ENCODE measurements at regions not wholly inside any gene's neighbourhood (a gene's known extent, or its start where the extent isn't known, plus 50 kb on each side); places are given as distances from the start of the nearest gene placed in this dataset.

DNA sequence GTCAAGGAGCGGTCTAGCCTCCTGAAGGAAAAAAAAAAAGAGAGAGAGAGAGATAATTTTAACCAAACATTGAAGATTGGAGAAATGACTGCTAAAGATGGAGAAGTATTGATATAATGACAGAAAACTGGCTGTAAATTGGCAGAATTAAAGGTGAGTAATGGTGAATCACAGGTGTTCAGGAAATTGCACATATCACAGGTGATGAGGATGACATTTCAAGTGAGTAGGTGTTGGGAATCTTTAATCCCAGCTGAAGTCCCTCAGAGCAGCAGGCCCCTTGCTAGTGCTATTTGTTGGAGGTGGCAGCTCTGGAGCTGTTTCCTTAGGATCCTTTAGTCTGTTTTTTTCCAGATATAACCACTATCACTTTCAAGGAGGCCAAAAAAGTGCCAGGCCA lies 678.4 kb upstream of the VRK2 start:
- Histone ChIP-seq H3K4me3 (ENCODE audit: extremely low read depth, insufficient read depth, low read length, poor library complexity, severe bottlenecking) (no peak overlapping the region), H3K27ac (ENCODE audit: low read depth, low read length, severe bottlenecking) (no peak overlapping the region), H3K4me1 (ENCODE audit: control insufficient read depth, insufficient read depth, low read length, poor library complexity, severe bottlenecking) (no peaks in the 10 kb centered on the region), H3K9me3 (ENCODE audit: control insufficient read depth, low read length) (no peaks in the 10 kb centered on the region), H3K36me3 (ENCODE audit: control insufficient read depth, insufficient read depth, low read length) (no peaks in the 10 kb centered on the region)
- WGBS, 2 experiments (ENCODE audit: insufficient coverage in 2 of 2): 100% methylated on average over 1 of the region's 1 CpG

DNA sequence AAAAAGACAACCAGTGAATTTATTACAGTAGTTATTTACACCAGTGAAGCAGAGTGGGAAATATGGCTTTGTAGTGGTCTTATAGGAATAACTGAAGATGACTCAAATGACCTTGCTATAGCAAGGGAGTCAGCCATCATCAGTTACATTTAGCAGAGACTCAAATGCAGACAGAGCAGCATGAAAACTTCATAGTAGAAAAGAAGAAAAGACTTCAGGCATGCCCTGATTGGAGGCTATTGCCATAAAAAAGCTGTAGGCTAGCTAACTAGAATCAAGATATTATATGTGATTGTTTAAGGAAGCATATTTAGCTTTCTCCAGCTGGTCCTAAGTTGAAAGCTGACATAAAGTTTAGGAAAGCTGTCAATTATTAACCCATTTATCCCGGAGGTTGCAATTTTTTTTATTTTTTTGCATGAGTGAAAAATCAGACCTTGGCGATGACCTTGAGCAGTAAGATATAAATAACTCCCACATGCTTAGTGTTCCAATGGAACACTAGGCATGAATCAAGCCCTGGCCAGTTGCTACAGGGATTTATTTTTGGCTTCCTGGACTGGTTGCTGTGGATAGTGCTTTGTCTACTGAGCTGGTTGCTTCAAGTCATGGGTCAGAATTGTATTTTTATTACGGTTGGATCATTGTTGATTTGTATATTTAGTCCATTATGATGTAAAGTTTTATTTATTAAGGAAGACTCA lies 675.6 kb upstream of the VRK2 start:
- Histone ChIP-seq H3K27ac (ENCODE audit: low read depth, low read length, severe bottlenecking) (no peak overlapping the region), H3K36me3 (ENCODE audit: control insufficient read depth, insufficient read depth, low read length) (no peaks in the 10 kb centered on the region), H3K9me3 (ENCODE audit: control insufficient read depth, low read length) (no peaks in the 10 kb centered on the region), H3K4me1 (ENCODE audit: control insufficient read depth, insufficient read depth, low read length, poor library complexity, severe bottlenecking) (peaks cover 5% of the 10 kb centered on the region), H3K4me3 (ENCODE audit: extremely low read depth, insufficient read depth, low read length, poor library complexity, severe bottlenecking) (no peak overlapping the region)
- 92% methylated on average over 2 of the region's 3 CpGs; no CpG with 5 or more reads in 1 of the 2 experiments for WGBS, 2 experiments (ENCODE audit: insufficient coverage in 2 of 2)

DNA sequence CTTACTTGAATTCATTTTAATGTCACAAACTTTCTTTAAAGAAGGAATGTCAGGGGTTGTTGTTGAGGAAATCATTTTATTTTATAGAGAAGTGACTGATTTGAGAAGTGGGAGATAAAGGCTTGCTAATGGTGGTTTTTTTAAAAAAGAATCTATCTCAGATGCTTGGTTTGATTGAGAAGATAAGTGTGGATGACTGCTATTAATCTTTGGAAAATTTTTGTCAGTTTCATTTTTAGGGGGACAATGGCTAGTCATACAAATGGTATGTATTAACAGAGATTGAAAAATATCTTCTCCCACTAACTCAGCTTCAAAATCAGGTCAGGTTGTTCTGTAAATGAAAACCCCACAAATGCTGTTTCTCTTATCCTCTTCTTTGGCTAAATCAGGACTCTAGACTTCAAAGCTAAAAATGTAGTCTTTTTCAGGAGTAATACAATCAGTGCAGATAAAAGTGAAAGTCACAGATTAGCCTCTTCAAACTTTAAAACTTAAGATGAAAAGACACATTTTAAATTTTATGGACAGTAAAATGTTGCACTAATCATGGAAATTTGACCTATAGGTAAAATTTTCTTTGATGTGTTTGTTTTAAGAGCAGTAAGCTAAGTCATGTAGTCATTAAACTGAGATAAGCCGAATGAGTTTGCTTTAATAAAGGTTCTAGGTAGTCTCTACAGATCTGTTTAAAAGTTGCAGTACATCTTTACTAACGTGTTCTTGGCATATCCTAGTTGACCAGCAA lies 674.2 kb upstream of the VRK2 start:
- no peaks in the 10 kb centered on the region for H3K36me3 ChIP-seq (ENCODE audit: control insufficient read depth, insufficient read depth, low read length)
- H3K27ac ChIP-seq (ENCODE audit: low read depth, low read length, severe bottlenecking): no peak overlapping the region
- 86 to 95% methylated on average over 1 to 2 of the region's 2 CpGs for WGBS, 2 experiments (ENCODE audit: insufficient coverage in 2 of 2)

DNA sequence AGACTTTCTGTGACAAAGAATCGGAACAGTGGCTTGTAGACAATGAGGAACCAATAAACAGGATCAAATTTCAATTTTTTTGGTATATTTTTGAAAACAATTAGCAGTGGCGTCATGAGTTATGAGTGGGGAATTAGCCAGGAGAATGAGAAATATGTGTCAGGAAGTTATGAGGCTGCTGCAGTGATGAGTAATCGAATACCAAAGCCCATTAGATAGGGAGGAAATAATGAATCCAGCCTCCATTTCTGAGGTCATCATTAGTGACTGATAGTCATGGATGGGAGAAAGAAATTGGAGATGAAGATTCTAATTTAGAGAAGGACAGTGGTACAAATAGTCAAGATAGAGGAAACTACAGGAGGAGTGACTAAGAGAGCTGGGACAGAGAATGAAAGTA lies 673.1 kb upstream of the VRK2 start:
- peaks cover 5% of the 10 kb centered on the region for H3K4me1 ChIP-seq (ENCODE audit: control insufficient read depth, insufficient read depth, low read length, poor library complexity, severe bottlenecking)
- H3K36me3 ChIP-seq (ENCODE audit: control insufficient read depth, insufficient read depth, low read length): no peaks in the 10 kb centered on the region
- no peak overlapping the region for H3K27ac ChIP-seq (ENCODE audit: low read depth, low read length, severe bottlenecking)
- H3K9me3 ChIP-seq (ENCODE audit: control insufficient read depth, low read length): no peaks in the 10 kb centered on the region
- 82 to 95% methylated on average over 3 of the region's 3 CpGs for WGBS, 2 experiments (ENCODE audit: insufficient coverage in 2 of 2)
- H3K4me3 ChIP-seq (ENCODE audit: extremely low read depth, insufficient read depth, low read length, poor library complexity, severe bottlenecking): no peak overlapping the region

More for the DNA sequence above, 674.2 kb upstream of the VRK2 start:
- H3K9me3 ChIP-seq (ENCODE audit: control insufficient read depth, low read length): no peaks in the 10 kb centered on the region
- no peak overlapping the region for H3K4me3 ChIP-seq (ENCODE audit: extremely low read depth, insufficient read depth, low read length, poor library complexity, severe bottlenecking)
- H3K4me1 ChIP-seq (ENCODE audit: control insufficient read depth, insufficient read depth, low read length, poor library complexity, severe bottlenecking): peaks cover 5% of the 10 kb centered on the region

DNA sequence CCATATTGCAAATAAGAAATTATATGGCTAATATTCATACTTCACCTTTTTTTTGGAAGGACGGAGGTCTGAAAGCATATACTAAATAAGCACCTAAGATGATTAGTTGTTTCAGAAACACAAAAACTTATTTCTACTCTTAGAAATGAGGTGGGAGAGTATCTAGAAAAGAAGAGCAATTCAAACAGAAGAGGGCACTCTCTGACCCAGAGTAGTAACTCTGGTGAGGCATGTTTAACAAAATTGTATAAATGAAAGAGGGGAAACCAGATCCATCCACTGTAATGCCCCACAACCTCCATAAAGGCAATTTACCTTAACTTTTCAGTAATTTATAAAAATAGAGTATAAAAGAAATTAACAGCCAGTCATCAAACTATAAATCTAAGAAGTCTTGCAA lies 669.6 kb upstream of the VRK2 start:
- H3K4me1 ChIP-seq (ENCODE audit: control insufficient read depth, insufficient read depth, low read length, poor library complexity, severe bottlenecking): peaks cover 5% of the 10 kb centered on the region
- WGBS, 2 experiments (ENCODE audit: insufficient coverage in 2 of 2): no CpG with 5 or more reads among the region's 1 CpG
- H3K9me3 ChIP-seq (ENCODE audit: control insufficient read depth, low read length): no peaks in the 10 kb centered on the region
- H3K27ac ChIP-seq (ENCODE audit: low read depth, low read length, severe bottlenecking): no peak overlapping the region
- no peaks in the 10 kb centered on the region for H3K36me3 ChIP-seq (ENCODE audit: control insufficient read depth, insufficient read depth, low read length)
- H3K4me3 ChIP-seq (ENCODE audit: extremely low read depth, insufficient read depth, low read length, poor library complexity, severe bottlenecking): no peak overlapping the region

DNA sequence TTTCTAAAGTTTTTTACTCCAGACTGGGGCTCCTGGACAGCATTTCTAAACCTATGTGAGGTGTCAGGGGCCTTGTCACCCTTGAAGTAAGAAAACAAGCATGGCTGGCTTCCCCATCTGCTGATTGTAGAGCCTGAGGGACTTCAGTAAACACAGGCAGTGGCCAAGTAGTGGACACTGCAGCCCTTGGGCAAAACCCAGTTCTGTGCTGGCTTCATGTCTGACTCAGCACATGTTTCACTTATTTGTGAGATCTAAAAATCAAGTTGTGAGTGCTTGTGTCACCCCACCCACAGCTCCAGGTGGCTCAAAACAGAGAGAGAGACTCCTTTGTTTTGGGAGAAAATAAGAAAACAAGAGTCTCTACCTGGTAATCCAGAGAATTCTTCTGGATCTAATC lies 660.3 kb upstream of the VRK2 start:
- H3K4me3 ChIP-seq (ENCODE audit: extremely low read depth, insufficient read depth, low read length, poor library complexity, severe bottlenecking): no peak overlapping the region
- H3K9me3 ChIP-seq (ENCODE audit: control insufficient read depth, low read length): no peaks in the 10 kb centered on the region
- H3K36me3 ChIP-seq (ENCODE audit: control insufficient read depth, insufficient read depth, low read length): no peaks in the 10 kb centered on the region
- no peaks in the 10 kb centered on the region for H3K4me1 ChIP-seq (ENCODE audit: control insufficient read depth, insufficient read depth, low read length, poor library complexity, severe bottlenecking)
- H3K27ac ChIP-seq (ENCODE audit: low read depth, low read length, severe bottlenecking): no peak overlapping the region

DNA sequence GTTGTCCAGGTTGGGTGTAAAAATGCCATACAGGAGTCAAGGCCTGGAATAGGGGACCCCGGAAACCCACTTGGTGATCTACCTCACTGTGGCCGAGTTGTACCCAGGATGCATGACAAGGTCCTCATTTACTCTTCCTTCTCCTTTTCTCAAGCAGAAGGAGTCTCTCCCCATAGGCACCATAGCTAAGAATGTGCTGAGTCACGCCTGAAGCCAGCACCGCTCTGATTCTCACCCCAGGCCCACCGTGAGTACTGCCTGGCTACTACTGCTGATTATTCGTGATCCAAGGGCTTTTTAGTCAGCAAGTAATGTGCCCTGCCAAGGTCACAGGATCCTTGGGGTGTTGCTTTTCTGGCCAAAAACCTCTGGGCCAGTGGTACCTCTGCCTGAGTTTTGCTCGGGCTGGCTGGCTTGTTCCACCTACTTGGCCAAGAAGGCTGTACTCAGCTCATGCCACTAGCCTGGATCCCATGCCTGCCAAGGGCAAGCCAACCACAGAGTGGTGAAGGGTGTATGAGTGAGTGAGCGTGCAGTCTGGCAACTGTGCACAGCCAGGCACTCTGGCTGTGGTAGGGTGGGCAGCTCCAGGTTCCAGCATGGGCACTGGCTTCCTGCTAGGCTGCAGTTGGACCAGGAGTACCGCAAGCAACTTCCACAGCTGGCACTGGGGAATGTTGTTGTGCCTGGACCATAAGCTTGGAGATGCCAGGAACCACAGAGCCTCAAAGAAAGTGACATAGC lies 650.1 kb upstream of the VRK2 start:
- 91 to 94% methylated on average over 8 of the region's 9 CpGs for WGBS, 2 experiments (ENCODE audit: insufficient coverage in 2 of 2)

DNA sequence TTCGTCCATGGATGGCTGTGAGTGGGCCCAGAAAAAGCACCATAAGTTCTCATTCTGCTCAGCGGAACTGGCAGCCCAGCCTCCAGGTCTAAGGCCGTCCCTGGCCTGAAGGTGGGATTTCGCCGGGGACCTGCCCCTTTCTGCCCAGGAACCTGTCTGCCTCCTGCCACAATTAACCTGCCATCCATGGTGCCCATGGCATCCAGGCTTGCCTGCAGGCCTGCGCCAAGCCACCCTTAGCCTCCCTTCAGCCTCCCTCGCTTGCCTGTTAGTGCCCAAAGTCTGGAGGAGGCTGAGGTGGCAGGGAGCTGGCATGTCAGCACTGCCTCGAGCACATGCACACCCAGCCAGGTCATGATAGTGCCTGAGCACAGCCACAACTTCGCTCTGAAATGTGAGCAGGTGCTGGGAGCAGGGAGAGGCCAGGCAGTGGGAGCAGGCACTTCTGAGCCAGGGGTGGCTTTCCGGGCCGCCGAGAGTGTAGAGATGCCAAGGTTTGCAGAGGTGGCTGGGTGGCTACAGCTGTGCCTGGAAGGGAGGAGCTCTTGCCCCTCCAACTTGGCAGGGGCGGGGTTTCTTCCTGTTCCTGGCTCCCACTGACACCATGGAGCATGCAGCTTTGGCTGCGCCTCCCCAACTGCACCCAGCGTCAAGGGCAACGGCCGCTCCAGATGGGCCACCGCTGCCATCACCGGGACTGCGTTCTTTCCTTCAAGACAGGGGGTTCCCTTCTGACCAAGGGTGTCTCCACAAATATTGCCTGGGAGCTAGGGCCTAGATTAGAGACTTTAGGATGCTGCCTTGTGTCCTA lies 648.9 kb upstream of the VRK2 start:
- Histone ChIP-seq H3K4me3 (ENCODE audit: extremely low read depth, insufficient read depth, low read length, poor library complexity, severe bottlenecking) (no peak overlapping the region), H3K36me3 (ENCODE audit: control insufficient read depth, insufficient read depth, low read length) (no peaks in the 10 kb centered on the region), H3K27ac (ENCODE audit: low read depth, low read length, severe bottlenecking) (no peak overlapping the region), H3K9me3 (ENCODE audit: control insufficient read depth, low read length) (no peaks in the 10 kb centered on the region), H3K4me1 (ENCODE audit: control insufficient read depth, insufficient read depth, low read length, poor library complexity, severe bottlenecking) (peaks cover 6% of the 10 kb centered on the region)
- WGBS, 2 experiments (ENCODE audit: insufficient coverage in 2 of 2): 88 to 96% methylated on average over 15 to 19 of the region's 20 CpGs

More for the DNA sequence above, 650.1 kb upstream of the VRK2 start:
- Histone ChIP-seq H3K4me3 (ENCODE audit: extremely low read depth, insufficient read depth, low read length, poor library complexity, severe bottlenecking) (no peak overlapping the region), H3K4me1 (ENCODE audit: control insufficient read depth, insufficient read depth, low read length, poor library complexity, severe bottlenecking) (peaks cover 6% of the 10 kb centered on the region), H3K27ac (ENCODE audit: low read depth, low read length, severe bottlenecking) (no peak overlapping the region), H3K9me3 (ENCODE audit: control insufficient read depth, low read length) (no peaks in the 10 kb centered on the region), H3K36me3 (ENCODE audit: control insufficient read depth, insufficient read depth, low read length) (no peaks in the 10 kb centered on the region)

DNA sequence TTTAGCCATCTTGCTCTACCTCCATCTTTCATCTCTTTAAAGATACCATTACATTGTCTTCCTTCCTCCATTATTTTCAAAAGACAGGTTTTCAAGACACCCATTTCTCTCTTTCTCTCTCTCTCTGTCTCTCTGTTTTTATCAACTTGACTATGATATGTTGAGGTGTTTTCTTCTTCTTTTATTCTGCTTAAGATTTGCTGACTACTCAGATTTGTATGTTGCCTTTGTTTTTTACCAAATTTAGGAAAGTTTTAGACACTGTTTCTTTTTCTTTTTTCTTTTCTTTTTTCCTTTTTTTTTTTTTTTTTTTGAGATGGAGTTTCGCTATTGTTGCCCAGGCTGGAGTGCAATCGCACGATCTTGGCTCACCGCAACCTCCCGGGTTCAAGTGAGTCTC lies 647.5 kb upstream of the VRK2 start:
- Histone ChIP-seq H3K4me1 (ENCODE audit: control insufficient read depth, insufficient read depth, low read length, poor library complexity, severe bottlenecking) (peaks cover 6% of the 10 kb centered on the region), H3K27ac (ENCODE audit: low read depth, low read length, severe bottlenecking) (no peak overlapping the region), H3K4me3 (ENCODE audit: extremely low read depth, insufficient read depth, low read length, poor library complexity, severe bottlenecking) (no peak overlapping the region), H3K9me3 (ENCODE audit: control insufficient read depth, low read length) (no peaks in the 10 kb centered on the region), H3K36me3 (ENCODE audit: control insufficient read depth, insufficient read depth, low read length) (no peaks in the 10 kb centered on the region)
- 94 to 96% methylated on average over 4 to 5 of the region's 5 CpGs for WGBS, 2 experiments (ENCODE audit: insufficient coverage in 2 of 2)

DNA sequence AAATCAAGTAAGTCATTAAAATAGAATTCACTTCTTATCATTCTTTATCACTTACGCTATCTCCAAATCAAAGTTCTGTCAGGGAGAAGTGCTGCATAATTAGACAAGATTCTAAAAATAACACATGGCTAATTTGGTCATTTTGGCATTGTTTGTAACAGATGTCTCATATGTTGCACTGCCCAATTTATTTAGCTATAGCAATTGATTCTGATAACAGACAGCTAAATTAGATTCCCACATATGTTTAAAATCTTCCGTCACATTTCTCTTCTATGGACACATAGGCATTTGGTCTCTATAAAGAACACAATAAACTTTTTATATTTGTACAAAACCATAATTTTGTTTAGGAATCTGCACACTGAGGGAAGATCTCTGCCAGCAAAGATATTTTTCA lies 644.5 kb upstream of the VRK2 start:
- no peaks in the 10 kb centered on the region for H3K4me1 ChIP-seq (ENCODE audit: control insufficient read depth, insufficient read depth, low read length, poor library complexity, severe bottlenecking)
- 100% methylated on average over 1 of the region's 2 CpGs; no CpG with 5 or more reads in 1 of the 2 experiments for WGBS, 2 experiments (ENCODE audit: insufficient coverage in 2 of 2)
- no peaks in the 10 kb centered on the region for H3K36me3 ChIP-seq (ENCODE audit: control insufficient read depth, insufficient read depth, low read length)
- H3K27ac ChIP-seq (ENCODE audit: low read depth, low read length, severe bottlenecking): no peak overlapping the region
- no peak overlapping the region for H3K4me3 ChIP-seq (ENCODE audit: extremely low read depth, insufficient read depth, low read length, poor library complexity, severe bottlenecking)
- H3K9me3 ChIP-seq (ENCODE audit: control insufficient read depth, low read length): no peaks in the 10 kb centered on the region

Data from mesodermal cell (in vitro differentiated cells).